ENCODE measurements at regions not wholly inside any gene's neighbourhood (a gene's known extent, or its start where the extent isn't known, plus 50 kb on each side); places are given as distances from the start of the nearest gene placed in this dataset.

- no peak for DNase-seq (ENCODE audit: low spot score in 2 of 2)
- Histone ChIP-seq H3K27me3 (no peaks in the 10 kb centered on the region), H3K4me1 (no peaks in the 10 kb centered on the region), H3K4me3 (no peak overlapping the region), H3K9me3 (no peaks in the 10 kb centered on the region), H3K36me3 (no peaks in the 10 kb centered on the region), H3K27ac (no peak overlapping the region)
- no peak for TF ChIP-seq POLR2AphosphoS5 (IDR thresholded peaks at IDR 0.05)
- no peak for TF ChIP-seq CTCF (IDR thresholded peaks at IDR 0.05)
- intact Hi-C loops (cut with DNase I; ENCODE audit: low total_unique reads): no loop called here
Observed at GRCh38 chr5:148708854-148709253, 54.5 kb upstream of the HTR4 start.

- Histone ChIP-seq H3K27me3 (no peaks in the 10 kb centered on the region), H3K4me1 (no peaks in the 10 kb centered on the region), H3K4me3 (no peak overlapping the region), H3K9me3 (no peaks in the 10 kb centered on the region), H3K27ac (no peak overlapping the region), H3K36me3 (no peaks in the 10 kb centered on the region)
- no peak for TF ChIP-seq POLR2AphosphoS5 (IDR thresholded peaks at IDR 0.05)
- no peak for TF ChIP-seq POLR2A (IDR thresholded peaks at IDR 0.05)
- no peak for TF ChIP-seq CTCF (IDR thresholded peaks at IDR 0.05)
- DNase-seq (ENCODE audit: low spot score in 2 of 2): no peak
- intact Hi-C loops (cut with DNase I; ENCODE audit: low total_unique reads): no loop called here
Observed at GRCh38 chr5:148711961-148712360, 57.6 kb upstream of the HTR4 start.

GRCh38 chr5:148713735-148714508, 59.6 kb upstream of the HTR4 start:
- no peak overlapping the region for H3K4me3 ChIP-seq
- H3K27me3 ChIP-seq: no peaks in the 10 kb centered on the region
- H3K27ac ChIP-seq: no peak overlapping the region
- DNase-seq (ENCODE audit: low spot score in 2 of 2): no peak
- intact Hi-C loops (cut with DNase I; ENCODE audit: low total_unique reads): no loop called here
- H3K4me1 ChIP-seq: no peaks in the 10 kb centered on the region
- no peaks in the 10 kb centered on the region for H3K36me3 ChIP-seq
- TF ChIP-seq POLR2AphosphoS5 (IDR thresholded peaks at IDR 0.05): no peak
- no peak for TF ChIP-seq POLR2A (IDR thresholded peaks at IDR 0.05)
- no peak for TF ChIP-seq CTCF (IDR thresholded peaks at IDR 0.05)
- no peaks in the 10 kb centered on the region for H3K9me3 ChIP-seq

GRCh38 chr5:148716716-148717115, 62.4 kb upstream of the HTR4 start:
- Histone ChIP-seq H3K4me1 (no peaks in the 10 kb centered on the region), H3K27ac (no peak overlapping the region), H3K36me3 (no peaks in the 10 kb centered on the region), H3K27me3 (no peaks in the 10 kb centered on the region), H3K4me3 (no peak overlapping the region), H3K9me3 (no peaks in the 10 kb centered on the region)
- intact Hi-C loops (cut with DNase I; ENCODE audit: low total_unique reads): no loop called here
- TF ChIP-seq CTCF (IDR thresholded peaks at IDR 0.05): no peak
- no peak for TF ChIP-seq POLR2A (IDR thresholded peaks at IDR 0.05)
- TF ChIP-seq POLR2AphosphoS5 (IDR thresholded peaks at IDR 0.05): no peak
- DNase-seq (ENCODE audit: low spot score in 2 of 2): no peak

GRCh38 chr5:148717668-148718067, 63.3 kb upstream of the HTR4 start:
- intact Hi-C loops (cut with DNase I; ENCODE audit: low total_unique reads): no loop called here
- Histone ChIP-seq H3K4me1 (no peaks in the 10 kb centered on the region), H3K9me3 (no peaks in the 10 kb centered on the region), H3K27me3 (no peaks in the 10 kb centered on the region), H3K4me3 (no peak overlapping the region), H3K27ac (no peak overlapping the region), H3K36me3 (no peaks in the 10 kb centered on the region)
- no peak for DNase-seq (ENCODE audit: low spot score in 2 of 2)
- TF ChIP-seq CTCF (IDR thresholded peaks at IDR 0.05) (no peak), POLR2AphosphoS5 (IDR thresholded peaks at IDR 0.05) (no peak), POLR2A (IDR thresholded peaks at IDR 0.05) (no peak)

Data from breast epithelium (tissue), 4 donors.